ENCODE measurements at regions not wholly inside any gene's neighbourhood (a gene's known extent, or its start where the extent isn't known, plus 50 kb on each side); places are given as distances from the start of the nearest gene placed in this dataset.

DNA sequence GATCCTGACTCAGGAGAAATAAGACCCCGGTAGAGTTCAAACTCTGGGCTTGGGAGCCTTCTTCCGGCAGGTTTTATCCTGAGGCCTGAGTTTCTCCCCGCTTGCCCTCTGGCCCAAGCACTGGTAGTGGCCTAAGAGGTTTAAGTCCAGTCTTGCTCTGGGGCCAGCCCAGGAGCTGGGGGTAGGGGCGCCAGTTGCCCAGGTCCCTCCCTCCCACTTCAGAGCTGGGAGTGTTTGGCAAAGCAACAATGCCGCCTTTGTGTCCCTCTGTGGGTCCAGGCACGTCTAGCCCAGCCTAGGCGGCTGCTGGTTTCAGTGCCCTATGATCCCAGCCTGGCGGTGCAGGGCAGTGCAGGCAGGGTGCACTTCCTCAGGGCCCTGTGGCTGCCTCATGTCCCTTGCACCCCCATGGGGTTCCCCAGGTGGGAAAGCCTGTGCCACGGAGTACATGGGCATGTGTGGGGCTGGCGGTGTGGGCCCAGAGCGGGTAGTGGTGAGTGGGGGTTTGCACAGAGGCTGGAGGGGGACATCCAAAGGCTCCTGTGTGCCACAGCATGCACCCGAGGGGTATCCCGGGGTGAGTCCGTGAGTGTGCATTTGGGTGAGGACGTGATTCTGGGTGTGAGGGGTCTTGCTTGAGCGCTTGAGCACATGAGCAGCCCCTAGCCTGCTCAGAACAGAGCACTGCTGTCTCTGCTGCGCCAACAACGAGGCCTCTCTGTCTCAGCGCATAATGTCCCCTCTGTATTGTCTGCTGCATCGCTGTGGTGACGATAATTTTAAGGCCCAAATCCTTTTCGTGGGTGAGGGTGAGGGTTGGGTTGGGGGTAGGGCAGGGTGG is 61.7 kb upstream of the PSD2 start:
- no peak for DNase-seq

- no peak for DNase-seq
Measured at GRCh38 chr5:139734539-139734916, 61.1 kb upstream of the PSD2 start.

DNA sequence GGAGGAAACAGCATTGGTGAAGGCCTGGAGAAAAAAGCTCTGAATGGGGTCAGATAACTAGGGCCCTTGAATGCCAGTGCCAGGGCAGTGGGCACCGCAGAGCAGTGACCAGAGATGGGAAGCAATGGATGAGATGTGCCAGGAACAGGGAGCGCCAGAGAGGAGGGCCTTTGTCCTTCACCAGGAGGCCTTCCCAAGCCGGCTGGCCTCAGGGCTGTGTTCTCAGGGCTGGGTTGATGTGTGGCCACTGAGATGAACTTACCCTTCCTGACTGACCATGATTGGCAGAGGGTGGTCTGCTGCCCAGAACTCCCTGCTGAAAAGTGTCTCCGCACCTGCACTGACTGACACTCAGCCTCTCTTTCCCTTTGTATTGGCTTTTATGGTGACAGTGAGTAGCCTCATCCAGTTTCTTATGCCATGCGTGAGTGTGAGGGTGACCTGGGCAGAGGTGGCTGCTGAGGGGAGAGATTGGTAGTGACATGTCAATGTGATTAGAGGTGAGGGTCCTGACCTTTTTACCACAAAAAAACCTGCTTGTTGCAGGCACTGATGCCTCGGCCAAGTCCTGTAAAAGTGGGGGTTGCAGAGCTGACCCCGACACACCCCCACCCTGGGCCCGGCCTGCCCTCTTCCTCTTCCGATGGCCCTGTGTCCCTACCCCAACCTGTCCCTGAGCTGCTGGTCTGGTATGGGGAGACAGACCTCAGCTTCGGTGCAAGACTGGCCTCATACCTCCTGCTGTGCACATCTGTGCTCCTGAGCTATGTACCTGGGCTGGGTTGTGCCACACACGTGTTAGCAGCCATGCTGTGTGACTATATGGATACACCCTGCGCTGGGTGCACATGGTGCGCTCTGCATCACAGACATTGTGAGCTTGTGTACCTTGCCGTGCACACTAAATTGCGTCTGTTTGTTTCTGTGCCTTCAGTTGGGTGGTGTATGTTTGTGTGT is 57.1 kb upstream of the PSD2 start:
- no peak for DNase-seq

DNA sequence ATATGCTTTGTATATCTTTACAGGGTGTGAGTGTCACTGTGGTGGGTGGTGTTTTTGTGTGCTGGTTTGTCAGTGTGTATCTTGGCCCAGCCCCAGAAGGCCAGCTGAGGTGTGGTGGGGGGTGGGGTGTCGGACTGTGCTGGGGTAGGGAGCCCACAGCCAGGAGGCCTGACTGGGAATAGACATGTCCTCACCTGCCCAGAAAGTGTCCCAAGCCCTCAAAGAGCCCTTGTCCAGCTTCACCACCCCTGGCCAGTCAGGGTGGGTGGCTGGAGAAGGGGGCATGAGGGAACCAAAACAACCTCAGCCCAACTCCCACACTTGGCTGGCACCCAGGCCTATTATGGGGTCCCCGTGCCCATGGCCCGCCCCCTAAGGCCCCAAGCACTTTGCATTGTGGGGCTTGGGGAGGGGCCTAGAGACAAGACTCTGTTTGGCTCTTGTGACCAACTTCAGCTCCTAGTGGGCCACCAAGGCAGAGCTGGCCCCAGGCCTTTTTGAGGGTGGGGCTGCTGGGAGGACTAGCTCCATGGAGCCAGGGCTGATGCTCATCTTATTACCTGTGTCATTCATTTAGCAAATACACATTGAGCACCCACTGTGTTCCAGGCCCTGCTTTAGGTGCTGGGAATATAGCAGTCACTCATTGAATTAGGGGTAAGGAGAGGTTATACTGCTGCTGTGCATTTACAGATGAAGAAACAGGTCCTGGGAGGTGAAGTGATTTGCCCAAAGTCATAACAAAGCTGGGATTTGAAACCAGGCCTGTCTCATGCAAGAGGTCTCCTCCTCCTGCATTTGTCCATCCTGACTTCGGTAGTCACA is 56.2 kb upstream of the PSD2 start:
- DNase-seq: no peak

- DNase-seq: no peak
Measured at GRCh38 chr5:139740138-139740991, 55.2 kb upstream of the PSD2 start.

DNA sequence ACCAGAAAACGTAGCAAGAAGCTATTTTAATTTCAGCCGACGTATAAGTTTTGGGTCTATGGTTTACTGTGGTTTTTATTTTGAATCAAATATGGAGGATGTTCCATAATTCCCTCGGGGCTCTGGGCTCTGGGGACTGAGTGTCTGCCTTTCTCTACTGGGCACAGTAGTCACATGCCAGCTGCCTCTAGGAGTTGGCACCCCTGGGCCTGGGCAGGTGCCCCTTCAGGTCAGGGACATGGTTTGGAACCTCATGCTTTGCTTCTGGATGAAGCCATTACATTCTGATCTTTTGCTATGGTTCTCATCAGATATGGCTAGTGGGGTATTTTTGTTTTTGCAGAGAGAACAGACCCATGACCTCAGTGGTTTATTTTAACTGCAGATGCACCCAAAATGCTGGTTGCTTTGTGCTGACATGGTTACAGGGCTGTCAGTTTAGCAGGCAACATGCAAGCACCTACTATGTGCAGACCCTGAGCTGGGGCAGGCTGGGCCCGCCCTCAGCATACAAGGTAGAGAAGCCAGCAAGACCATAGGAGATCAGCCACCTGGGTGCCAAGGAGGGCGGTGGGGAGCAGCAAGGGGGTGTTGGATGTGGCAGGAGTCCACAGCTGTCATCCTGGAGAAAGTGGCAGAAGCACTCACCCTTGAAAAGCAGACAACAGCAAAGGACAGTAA is 54.5 kb upstream of the PSD2 start:
- no peak for DNase-seq

- DNase-seq: no peak
Measured at GRCh38 chr5:139741823-139742172, 53.8 kb upstream of the PSD2 start.

GRCh38 chr5:139742173-139742903 is 53.3 kb upstream of the PSD2 start:
- DNase-seq: no peak

DNA sequence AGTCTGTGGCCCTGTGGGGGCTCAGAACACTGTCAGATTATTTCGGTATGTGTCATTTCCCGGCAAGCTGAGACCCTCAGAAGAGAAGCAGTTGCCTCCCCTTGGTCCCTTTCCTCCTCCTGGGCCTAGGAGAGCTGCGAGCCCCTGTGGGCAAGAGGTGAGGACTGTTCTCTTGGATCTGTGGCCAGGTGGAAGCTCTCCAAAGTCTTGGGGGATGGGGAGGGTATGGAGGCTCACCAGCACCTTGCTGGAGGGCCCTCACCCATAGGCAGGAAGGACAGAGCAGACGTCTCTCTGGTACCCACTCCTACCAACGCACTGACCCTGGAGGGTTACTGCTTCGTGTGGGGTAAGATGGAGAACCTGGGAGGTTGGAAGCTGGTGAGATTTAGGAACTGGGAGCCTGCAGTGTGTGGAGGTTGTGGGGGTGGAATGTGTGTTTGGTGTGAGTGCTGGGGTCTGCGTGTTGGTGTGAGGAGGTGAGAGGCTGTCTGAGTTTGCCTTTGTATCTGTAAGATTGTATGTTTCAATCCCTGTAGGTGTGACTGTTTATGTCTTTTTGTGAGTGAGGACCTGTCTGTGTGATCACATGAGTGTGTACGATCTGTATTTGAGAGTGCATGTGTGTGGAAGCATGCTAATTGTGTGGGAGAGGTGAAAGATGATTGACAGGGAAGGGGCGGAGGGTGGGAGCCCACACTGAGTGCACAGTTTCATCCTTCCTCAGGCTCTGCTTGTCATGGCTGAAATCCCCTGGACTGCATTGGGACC is 52.4 kb upstream of the PSD2 start:
- no peak for DNase-seq

- no peak for DNase-seq
Measured at GRCh38 chr5:139743804-139744203, 51.8 kb upstream of the PSD2 start.

GRCh38 chr5:139744471-139745131 is 51.0 kb upstream of the PSD2 start:
- DNase-seq: no peak

DNA sequence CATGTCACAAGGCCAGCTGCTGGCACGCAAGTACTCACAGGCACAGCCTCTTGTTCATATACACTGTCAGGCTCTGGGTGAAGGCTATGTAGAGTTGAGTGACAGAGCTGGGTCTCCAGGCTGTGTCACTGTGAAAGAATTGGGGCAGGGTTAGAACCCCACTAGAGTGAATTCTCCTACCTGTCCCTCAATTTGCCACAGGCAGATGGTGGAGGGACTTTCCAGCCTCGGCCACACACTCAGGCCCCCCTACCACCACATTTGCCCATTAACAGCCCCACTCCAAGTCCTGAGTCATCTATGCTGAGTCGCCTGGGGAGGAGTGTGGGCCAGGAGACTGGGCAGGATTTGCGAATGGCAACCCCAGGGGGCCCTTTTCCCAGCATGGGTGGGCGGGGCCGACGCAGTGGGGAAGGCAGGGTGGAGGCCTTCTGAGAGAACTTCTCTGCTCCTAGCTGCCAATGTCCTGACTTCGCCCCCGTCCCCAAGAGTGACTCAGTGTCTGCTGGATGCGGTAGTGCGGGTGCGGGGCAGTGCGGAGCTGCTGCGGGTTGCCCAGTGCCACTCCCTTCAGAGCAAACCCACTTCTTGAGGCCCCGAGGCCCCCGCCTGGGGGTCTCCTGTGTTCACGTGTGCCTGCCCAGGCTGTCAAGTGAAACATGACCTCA is 50.3 kb upstream of the PSD2 start:
- peak; percentile 6 for DNase-seq

GRCh38 chr5:139745800-139746690 is 49.6 kb upstream of the PSD2 start:
- DNase-seq: peak; percentile 31
